CD4-positive, alpha-beta T cell treated with Interferon alpha-2 for 1 hour (primary cell): ENCODE measurements at regions not wholly inside any gene's neighbourhood (a gene's known extent, or its start where the extent isn't known, plus 50 kb on each side); places are given as distances from the start of the nearest gene placed in this dataset.

Source experiments
- DNase-seq, 2 donors: peaks; one replicate each; pipeline ENCODE4 v3.0.0-alpha.2; 2020 to 2022

- no peak for DNase-seq
These were observed 958.5 kb upstream of the SEL1L start for GRCh38 chr14:82492157-82492556.

DNA sequence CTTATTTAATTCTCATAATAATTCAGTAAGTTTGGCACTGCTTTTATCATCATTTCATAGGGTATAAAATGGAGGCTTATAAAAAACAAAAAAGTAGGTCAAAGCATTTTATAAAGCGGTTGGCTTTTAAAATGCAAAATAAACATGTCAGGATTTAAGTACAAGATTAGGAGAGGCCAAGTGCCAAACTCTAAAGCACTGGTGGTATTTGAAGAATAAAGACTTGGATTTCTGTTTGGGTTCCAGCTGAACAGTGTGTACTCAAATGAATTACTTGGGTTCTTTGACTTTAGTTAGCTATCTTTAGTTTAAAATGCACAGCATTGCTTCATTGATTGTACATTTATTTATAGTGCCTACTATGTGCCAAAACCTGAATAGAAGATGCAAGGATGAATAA is 966.6 kb upstream of the SEL1L start:
- DNase-seq: no peak

GRCh38 chr14:82501554-82501953 is 967.9 kb upstream of the SEL1L start:
- no peak for DNase-seq

GRCh38 chr14:82502043-82502442 is 968.4 kb upstream of the SEL1L start:
- DNase-seq: no peak

- no peak for DNase-seq
These were observed 971.2 kb upstream of the SEL1L start for GRCh38 chr14:82504894-82505293.

- DNase-seq: no peak
These were observed 976.4 kb upstream of the SEL1L start for GRCh38 chr14:82510007-82510406.

DNA sequence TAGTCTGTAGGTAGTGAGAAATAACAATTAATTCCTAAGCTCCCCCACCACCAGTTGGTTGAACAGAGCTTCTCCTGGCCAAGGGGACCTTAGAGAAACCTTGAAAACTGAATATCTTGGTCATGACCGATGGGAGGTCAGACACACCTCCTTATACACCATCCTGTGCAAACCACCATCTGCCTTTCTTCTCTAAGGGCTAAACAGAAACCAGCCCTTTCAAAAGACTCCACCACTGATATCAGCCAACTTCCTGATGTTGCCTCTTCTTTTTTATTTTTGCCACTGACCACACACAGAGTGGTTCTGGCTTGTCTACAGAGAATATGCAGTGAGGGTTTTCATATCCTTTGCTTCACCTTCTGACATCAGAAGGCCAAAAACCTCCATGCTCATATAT is 977.7 kb upstream of the SEL1L start:
- DNase-seq: no peak

- no peak for DNase-seq
These were observed 987.1 kb upstream of the SEL1L start for GRCh38 chr14:82520765-82521164.

GRCh38 chr14:82521191-82521590 is 987.5 kb upstream of the SEL1L start:
- DNase-seq: no peak

- DNase-seq: no peak
These were observed 994.4 kb upstream of the SEL1L start for GRCh38 chr14:82528016-82528415.

DNA sequence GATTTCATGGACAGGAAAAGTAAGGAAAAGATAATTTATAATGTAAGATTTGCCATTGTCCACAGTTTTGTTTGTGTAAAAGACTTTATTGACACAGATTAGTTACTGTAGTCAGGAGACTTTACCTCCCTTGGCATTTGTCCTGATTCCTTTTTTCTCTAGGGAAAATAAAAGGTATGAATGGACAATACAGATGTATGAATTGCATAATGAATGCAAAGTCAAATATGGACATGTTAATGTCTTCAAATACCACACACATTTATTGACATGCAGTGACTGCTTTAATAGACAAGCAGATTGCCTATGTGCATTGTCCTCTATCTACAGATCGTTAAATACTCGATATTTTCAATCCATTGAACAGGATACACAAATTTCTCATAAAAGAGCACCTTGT is 999.7 kb upstream of the SEL1L start:
- no peak for DNase-seq

DNA sequence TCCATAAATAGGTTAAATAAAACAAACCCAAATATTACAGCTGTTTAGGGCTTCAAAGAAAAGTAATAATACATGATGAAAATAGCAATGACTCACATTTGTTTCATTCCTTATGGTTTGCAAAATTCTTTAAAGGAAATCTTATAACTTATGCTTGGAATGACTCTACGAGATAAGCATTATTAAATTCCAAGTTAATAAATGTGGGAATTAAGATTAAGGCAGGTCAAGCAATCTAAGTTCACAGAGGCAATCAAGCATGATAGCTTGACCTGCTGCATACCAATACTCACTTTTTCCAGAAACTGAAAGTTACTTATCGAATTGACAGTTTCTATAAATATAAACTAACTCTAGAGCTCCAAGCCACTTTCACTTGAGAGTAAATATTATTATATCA is 1002.9 kb upstream of the SEL1L start:
- no peak for DNase-seq

- DNase-seq: no peak
These were observed 1004.2 kb upstream of the SEL1L start for GRCh38 chr14:82537831-82538230.

- no peak for DNase-seq
These were observed 1012.7 kb upstream of the SEL1L start for GRCh38 chr14:82546401-82546800.

DNA sequence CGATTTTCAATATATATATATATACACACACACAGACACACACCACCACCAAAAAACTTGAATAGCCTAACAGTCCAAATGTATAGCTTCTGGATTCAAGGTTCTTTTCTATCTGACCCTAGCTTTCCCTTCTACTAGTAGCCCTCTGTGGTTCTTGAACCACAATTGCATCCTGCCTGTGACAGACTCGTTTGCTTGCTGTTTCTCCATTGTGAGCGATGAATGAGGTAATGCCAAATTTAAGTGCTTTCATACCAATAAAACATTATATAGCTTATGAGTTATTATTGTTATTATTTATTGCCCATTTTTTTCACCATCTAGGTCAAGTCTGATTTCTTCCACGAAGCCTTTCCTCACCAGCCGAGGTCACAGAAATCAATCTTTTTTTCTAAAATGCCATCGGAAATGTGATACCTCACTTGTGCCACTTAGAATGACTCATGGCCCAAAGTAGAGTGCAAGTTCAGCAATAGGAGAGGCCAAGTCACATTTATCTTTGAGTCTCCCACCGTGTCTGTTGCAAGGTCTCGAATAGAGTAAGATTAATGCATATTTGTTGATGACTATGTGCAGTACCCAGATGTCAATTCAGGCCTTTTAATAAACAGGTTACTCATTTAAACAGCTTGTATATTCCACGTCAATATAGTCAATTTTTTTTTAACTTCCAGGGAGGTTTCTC is 1015.8 kb upstream of the SEL1L start:
- no peak for DNase-seq

- DNase-seq: no peak
These were observed 1029.2 kb upstream of the SEL1L start for GRCh38 chr14:82562881-82563280.

DNA sequence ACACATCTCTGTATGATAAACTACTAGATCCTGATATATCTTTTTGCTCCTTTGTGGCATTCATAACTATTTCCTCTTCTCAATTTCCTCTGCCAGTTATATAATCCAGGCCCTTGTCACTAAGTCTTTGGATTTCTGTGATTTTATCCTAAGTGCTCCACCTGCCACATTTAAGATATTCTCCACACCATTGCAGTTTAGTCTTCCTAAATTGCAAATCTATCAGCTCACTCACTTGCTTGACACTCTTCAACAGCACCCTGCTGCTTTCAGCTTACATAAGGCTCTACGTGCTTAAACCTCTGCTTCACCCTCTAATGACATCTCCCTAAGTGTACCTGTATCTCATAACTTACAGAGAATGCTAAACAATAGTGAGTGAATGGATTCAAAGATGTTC is 1032.2 kb upstream of the SEL1L start:
- DNase-seq: no peak

GRCh38 chr14:82587226-82587625 is 1053.6 kb upstream of the SEL1L start:
- no peak for DNase-seq

GRCh38 chr14:82595466-82595865 is 1061.8 kb upstream of the SEL1L start:
- no peak for DNase-seq

DNA sequence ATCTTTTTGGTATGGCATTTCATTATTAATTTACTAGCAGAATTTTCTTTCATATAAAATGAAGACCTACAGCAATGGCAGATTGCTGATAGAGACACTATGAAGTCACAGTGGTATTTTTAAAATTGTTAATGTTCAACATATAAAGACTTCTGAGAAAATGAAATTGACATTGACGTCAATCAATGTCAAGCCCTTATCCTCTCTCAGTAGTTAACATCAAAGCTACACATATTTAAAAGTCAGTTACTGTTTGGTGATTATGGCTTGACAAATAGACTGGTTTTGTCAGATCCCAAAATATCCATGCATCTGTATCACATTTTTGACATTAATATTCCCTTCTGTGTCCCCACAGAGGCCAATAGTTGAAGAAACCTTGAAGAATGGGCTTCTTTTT is 1069.1 kb upstream of the SEL1L start:
- DNase-seq: no peak

GRCh38 chr14:82604819-82605218 is 1071.2 kb upstream of the SEL1L start:
- no peak for DNase-seq

- no peak for DNase-seq
These were observed 1088.3 kb upstream of the SEL1L start for GRCh38 chr14:82621881-82622450.

DNA sequence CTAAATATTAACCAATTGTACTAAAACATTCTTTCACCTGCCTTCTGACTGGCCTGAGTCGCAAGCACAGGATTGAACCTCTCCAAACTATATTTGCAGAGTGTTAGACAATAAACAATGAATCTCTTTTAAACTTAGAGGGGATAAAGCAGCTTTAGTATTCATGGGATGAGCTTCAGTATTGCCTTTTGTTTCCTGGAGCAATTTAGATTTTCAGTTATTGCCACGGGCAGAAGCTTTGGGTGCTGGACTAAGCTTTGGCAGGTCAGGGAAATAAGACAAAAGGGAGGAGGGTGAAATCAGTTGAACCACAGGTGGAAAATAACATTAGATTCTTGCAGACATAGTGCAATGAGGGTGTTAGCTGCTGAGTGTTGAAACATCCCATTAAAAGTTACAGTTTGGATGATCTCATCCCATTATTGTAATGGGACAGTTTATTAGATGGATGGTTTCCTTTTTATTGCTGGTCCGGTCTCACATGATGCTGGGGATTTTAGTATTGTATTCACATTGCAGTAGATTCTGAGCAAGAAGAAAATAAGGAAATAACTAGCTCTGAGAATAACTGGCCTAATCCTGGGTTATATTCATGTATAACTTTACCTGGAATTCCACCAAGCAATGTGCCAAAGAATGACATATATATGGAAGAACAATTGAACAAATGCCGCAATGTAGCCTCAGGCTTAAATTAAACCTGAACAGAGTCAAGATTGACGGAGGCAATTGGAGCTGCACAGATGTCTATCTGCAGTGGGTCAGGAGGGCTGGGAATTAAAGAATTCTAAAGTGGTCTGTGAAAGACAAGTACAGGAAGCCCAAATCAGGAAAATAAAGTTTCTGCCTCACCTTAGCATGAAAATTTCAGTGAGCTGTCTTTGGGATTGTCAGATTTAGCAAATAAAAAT is 1092.8 kb upstream of the SEL1L start:
- DNase-seq: no peak

DNA sequence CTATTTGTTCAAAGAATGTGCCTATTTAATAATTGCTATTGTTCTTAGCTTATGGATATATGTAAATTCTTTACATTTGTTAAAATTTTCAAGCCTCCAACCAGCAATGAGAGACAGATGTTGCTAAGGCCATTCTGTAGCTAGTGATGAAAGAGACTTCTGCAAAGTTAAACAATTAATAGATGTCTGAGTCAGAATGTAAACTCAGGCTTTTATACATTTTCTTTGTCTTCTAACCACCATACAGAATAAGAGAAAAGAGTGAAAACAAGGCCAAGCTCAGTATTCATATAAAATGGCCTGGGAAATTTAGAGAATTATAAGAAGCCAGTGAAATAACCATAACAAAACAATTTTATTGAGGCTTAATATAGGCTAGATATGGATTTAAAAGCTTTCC is 1102.3 kb upstream of the SEL1L start:
- DNase-seq: no peak
